Mucosa of descending colon (tissue), 3 donors: ENCODE measurements at regions not wholly inside any gene's neighbourhood (a gene's known extent, or its start where the extent isn't known, plus 50 kb on each side); places are given as distances from the start of the nearest gene placed in this dataset.
A peak's percentile ranks its signal among the peaks of the same experiment; 100 is the strongest.

Source experiments
- ATAC-seq: fragments of 200-7000 bp; cut with Tn5 transposase; one replicate; pipeline ENCODE4 v1.9.1; 2020; ENCODE audit warnings: mild to moderate bottlenecking, moderate library complexity
- DNase-seq, 3 donors: peaks; one replicate each; pipeline ENCODE4 v3.0.0-alpha.2; 2020
- H3K36me3 ChIP-seq: fragments of 200-600 bp; one replicate; pipeline ENCODE4 v1.8.0; 2021; ENCODE audit warnings: low read depth, mild to moderate bottlenecking
- H3K4me1 ChIP-seq: fragments of 200-600 bp; one replicate; pipeline ENCODE4 v1.8.0; 2021; ENCODE audit warnings: low read depth, mild to moderate bottlenecking
- H3K4me3 ChIP-seq: fragments of 200-600 bp; one replicate; pipeline ENCODE4 v1.8.0; 2021; ENCODE audit warnings: mild to moderate bottlenecking
- H3K9me3 ChIP-seq: fragments of 200-600 bp; one replicate; pipeline ENCODE4 v1.8.0; 2021; ENCODE audit warnings: mild to moderate bottlenecking
- CTCF ChIP-seq: fragments of 200-600 bp; IDR thresholded peaks from one replicate; pipeline ENCODE4 v1.8.0; 2022; ENCODE audit warnings: antibody characterized with exemption, mild to moderate bottlenecking
- intact Hi-C, 2 donors: fragments of 100-400 bp; cut with DNase I in 1 of 2; cut with micrococcal nuclease in 1 of 2; formaldehyde crosslinking; loops; one replicate each; pipeline versions ENCODE4 v1.11.0 to v1.11.1; 2022; cut with DNase I, micrococcal nuclease
- donor health status: DM: no; HTN: no; CAD: no; lungs with moderate emphysema.
- donor health status: DM: no; HTN: no; CAD: no.
- donor health status: DM: no; HTN: yes; CAD: no.

GRCh38 chr12:91418221-91419090, 235.8 kb upstream of the DCN start:
- no peak overlapping the region for H3K4me3 ChIP-seq
- H3K36me3 ChIP-seq = no peaks in the 10 kb centered on the region
- H3K4me1 ChIP-seq = peaks cover 13% of the 10 kb centered on the region
- ATAC-seq (no peak), DNase-seq (no peak)
- H3K9me3 ChIP-seq = no peaks in the 10 kb centered on the region
- no peak for TF ChIP-seq CTCF
- intact Hi-C loops = no loop called here

GRCh38 chr12:91417650-91418049, 235.0 kb upstream of the DCN start:
- DNase-seq (no peak), ATAC-seq (no peak)
- Histone ChIP-seq H3K4me1 (peaks cover 13% of the 10 kb centered on the region), H3K4me3 (no peak overlapping the region), H3K36me3 (no peaks in the 10 kb centered on the region), H3K9me3 (no peaks in the 10 kb centered on the region)
- intact Hi-C loops = no loop called here
- no peak for TF ChIP-seq CTCF

GRCh38 chr12:91414636-91415035, 232.0 kb upstream of the DCN start:
- DNase-seq (no peak), ATAC-seq (no peak)
- TF ChIP-seq CTCF = no peak
- Histone ChIP-seq H3K9me3 (no peaks in the 10 kb centered on the region), H3K36me3 (no peaks in the 10 kb centered on the region), H3K4me1 (peaks cover 7% of the 10 kb centered on the region), H3K4me3 (no peak overlapping the region)
- intact Hi-C loops = no loop called here

- no peak for TF ChIP-seq CTCF
- intact Hi-C loops = no loop called here
- Histone ChIP-seq H3K9me3 (no peaks in the 10 kb centered on the region), H3K4me1 (peaks cover 7% of the 10 kb centered on the region), H3K4me3 (no peak overlapping the region), H3K36me3 (no peaks in the 10 kb centered on the region)
- DNase-seq (peak in 1 of 3 donors; percentile 57), ATAC-seq (peak; percentile 99)
Observed at GRCh38 chr12:91413581-91414546, 231.2 kb upstream of the DCN start.

- peak in 1 of 3 donors; percentile 16 for DNase-seq
- Histone ChIP-seq H3K4me3 (no peak overlapping the region), H3K9me3 (no peaks in the 10 kb centered on the region), H3K4me1 (no peaks in the 10 kb centered on the region), H3K36me3 (no peaks in the 10 kb centered on the region)
- intact Hi-C loops = no loop called here
- no peak for TF ChIP-seq CTCF
- peak; percentile 90 for ATAC-seq
Observed at GRCh38 chr12:91406920-91407341, 224.3 kb upstream of the DCN start.
